Hematopoietic multipotent progenitor cell treated with erythropoietin and hydrocortisone succinate and interleukin-3 and kit ligand, for 17 days (in vitro differentiated cells): ENCODE measurements at regions not wholly inside any gene's neighbourhood (a gene's known extent, or its start where the extent isn't known, plus 50 kb on each side); places are given as distances from the start of the nearest gene placed in this dataset.
"Not testable (repeated sequence)": the region's sequence is repeated elsewhere in the genome, so short reads cannot be mapped to it uniquely, and the experiment has no call there.

Experiments used
- DNase-seq: peaks from one replicate; pipeline ENCODE4 v3.0.0-alpha.2; 2015; ENCODE audit warnings: low spot score

- no peak for DNase-seq
These were observed 851.0 kb downstream of the DIPK2A start for GRCh38 chr3:144822671-144823070.

- no peak for DNase-seq
These were observed 860.5 kb downstream of the DIPK2A start for GRCh38 chr3:144831955-144832716.

DNA sequence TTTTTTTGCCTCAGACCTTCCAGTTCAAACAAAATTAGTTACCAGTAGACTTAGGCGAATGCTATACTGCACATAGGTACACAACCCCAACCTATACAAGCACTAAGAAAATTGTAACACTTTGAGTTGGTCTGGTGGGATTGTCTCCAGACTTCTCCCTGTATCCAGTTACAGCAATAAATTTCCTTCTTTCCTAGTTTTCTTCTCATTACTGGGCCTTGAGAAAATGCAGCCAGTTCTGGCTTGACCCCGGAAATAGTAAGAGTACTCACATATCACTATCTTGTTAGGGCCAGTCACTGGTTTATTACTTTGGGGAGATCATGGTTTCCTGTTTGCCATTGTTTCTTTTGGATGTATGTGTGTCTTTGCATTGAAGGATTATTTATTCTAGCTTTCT is 868.4 kb downstream of the DIPK2A start:
- DNase-seq, result no peak

GRCh38 chr3:144840866-144841265 is 869.2 kb downstream of the DIPK2A start:
- DNase-seq, result no peak

DNA sequence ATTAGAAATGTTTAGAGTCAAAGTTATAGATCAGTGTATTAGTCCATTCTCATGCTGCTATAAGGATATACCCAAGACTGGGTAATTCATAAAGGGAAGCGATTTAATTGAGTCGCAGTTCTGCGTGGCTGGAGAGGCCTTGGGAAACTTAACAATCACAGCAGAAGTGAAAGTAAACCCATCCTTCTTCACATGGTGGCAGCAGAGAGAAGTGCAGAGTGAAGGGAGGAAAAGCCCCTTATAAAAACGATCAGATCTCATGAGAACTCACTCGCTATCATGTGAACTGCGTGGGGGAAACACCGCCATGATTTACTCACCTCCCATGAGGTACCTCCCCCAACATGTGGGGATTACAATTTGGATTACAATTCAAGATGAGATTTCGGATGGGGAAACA is 871.5 kb downstream of the DIPK2A start:
- no peak for DNase-seq

GRCh38 chr3:144852999-144853398 is 881.4 kb downstream of the DIPK2A start:
- no peak for DNase-seq

GRCh38 chr3:144854020-144854419 is 882.4 kb downstream of the DIPK2A start:
- DNase-seq, result not testable (repeated sequence)

GRCh38 chr3:144859161-144859560 is 887.5 kb downstream of the DIPK2A start:
- DNase-seq, result no peak

GRCh38 chr3:144864646-144865045 is 893.0 kb downstream of the DIPK2A start:
- DNase-seq, result no peak

DNA sequence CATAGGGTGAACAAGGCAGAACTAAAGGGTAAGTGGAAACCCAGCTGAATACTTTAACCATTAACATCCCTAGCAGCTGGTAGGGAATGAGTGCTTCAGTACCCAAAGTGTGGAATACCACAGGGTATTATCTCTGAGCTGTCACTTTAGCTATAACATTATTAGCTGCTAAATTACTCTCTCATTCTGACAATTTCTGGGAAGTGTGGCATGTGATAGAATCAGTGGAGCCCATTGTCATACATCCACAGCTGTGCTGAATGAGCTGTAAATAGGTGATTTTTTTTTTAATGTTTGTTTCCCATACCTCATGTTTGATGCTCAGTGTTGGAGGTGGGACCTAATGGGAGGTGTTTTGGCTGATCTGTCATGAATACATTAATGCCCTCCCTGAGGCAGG is 894.3 kb downstream of the DIPK2A start:
- DNase-seq, result no peak

- no peak for DNase-seq
These were observed 894.9 kb downstream of the DIPK2A start for GRCh38 chr3:144866476-144866875.

DNA sequence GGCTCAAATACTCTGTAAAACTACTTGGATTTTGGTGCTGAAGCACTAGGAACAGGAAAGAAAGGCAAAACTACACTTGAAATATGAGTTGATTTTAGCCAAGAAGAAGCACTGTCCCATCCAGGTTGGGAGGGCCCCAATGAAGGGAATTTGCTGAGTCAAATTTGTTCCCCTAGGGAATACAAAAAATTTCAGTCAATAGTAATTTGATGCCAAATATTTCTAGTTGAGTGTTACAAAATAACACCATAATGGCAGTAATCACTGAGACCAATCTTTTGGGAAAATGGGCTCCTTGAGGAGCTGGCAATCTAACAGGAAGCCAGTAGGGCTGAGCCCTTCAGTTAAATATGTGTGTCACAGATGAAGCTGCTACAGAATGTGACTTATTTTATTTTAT is 896.9 kb downstream of the DIPK2A start:
- no peak for DNase-seq

DNA sequence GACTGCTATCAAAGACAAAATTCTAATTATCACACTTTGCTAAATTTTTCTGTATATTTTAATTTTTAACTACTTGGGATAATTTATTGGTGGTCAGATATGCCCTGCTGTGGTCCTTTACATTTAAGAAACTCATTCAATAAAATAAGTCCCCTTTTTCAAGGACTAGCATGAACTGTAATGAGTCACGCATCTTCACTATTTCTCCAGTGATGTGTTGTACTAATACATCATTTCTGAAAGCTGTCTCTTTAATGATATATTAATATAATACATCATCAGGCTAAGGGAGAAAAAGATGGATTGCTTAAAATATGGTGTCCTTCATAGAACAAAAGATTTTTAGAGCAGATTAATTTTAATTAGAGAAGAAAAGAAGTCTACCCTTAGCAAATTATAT is 901.4 kb downstream of the DIPK2A start:
- no peak for DNase-seq

DNA sequence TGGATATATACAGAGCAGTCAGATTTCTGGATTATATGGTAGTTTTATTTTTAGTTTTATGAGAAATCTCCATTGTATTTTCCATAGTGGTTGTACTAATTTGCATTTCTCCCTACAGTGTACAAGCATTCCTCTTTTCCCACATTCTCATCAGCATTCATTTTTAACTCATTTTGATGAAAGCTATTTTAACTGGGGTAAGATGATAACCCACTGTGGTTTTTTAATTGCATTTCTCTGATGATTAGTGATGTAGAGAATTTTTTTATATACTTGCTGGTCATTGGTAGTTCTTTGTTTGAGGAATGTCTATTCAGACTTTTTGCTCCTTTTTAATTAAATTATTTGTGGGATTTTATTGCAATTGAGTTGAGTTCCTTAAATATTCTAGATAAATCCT is 903.6 kb downstream of the DIPK2A start:
- DNase-seq, result no peak

GRCh38 chr3:144877356-144877755 is 905.7 kb downstream of the DIPK2A start:
- no peak for DNase-seq

DNA sequence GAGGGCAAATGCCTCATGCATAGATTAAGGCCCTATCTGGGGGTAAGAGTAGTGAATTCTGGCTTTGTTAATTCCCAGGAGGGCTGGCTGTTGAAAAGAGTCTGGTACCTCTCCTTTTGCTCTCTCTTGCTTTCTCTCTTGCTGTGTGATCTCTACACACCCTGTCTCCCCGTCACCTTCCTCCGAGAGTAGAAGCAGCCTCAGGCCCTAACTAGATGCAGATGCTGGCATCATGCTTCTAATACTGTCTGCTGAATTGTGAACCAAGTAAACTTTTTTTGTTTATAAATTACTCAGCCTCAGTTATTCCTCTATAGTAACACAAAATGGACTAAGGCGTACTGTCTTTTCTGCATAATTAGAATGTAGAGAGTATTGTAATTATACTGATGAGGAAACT is 908.1 kb downstream of the DIPK2A start:
- no peak for DNase-seq

GRCh38 chr3:144893980-144894379 is 922.4 kb downstream of the DIPK2A start:
- DNase-seq, result no peak

DNA sequence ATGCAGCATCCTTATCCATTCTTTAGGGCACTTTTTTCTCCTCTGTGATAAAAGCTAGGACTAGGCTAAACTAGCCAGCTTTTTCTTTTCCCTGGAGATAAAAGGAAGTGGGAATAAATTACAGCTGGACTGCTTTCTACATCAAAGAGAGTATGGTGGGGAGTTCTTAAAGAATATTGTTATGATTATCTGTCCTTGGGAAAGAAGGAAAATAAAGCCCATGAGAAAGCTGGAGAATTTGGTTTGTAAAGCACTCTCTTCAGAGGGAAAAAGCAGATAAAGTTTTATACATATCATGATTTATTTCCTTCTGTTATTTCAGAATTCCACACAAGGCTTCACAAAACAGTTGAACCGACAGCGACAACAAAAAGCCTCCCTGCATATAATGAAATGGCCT is 923.0 kb downstream of the DIPK2A start:
- DNase-seq, result no peak

DNA sequence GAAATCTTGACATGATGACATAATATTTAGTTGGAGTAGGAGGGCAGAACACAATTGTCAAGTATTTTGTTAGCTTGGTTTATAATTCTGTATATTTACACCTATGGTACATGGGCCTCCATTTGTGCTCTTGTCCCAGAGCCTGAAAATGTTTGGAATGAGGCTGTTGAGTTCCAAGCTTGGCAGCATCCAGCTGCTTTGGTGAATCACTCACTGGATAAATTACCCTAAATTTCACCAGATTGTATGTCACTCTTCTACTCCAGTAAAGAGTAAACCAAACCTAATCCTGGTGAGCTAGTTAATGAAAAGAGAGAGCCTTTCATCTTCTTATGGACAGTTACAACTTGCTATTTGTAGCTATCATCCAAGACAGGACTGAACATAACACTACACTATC is 928.7 kb downstream of the DIPK2A start:
- DNase-seq, result no peak

GRCh38 chr3:144907581-144907980 is 936.0 kb downstream of the DIPK2A start:
- not testable (repeated sequence) for DNase-seq

DNA sequence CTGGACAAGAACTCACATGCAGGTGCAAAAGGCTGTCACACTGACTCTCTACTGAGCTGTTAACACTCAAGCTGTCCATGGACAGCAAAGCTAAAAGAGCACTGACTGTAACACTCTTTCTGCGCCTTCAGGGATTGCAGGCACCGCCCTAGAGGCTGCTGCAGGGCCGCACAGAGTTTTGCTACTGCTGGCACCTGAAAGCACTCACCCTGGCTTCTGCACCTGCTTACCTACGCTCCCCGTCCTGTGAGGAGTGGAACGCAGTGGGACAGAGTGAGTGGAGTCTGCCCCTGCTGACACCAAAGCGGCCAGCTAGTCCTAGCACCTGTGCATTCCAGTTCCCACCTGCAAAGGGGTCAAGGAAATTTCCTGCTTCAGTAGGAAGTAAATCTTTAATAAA is 941.3 kb downstream of the DIPK2A start:
- DNase-seq, result no peak

DNA sequence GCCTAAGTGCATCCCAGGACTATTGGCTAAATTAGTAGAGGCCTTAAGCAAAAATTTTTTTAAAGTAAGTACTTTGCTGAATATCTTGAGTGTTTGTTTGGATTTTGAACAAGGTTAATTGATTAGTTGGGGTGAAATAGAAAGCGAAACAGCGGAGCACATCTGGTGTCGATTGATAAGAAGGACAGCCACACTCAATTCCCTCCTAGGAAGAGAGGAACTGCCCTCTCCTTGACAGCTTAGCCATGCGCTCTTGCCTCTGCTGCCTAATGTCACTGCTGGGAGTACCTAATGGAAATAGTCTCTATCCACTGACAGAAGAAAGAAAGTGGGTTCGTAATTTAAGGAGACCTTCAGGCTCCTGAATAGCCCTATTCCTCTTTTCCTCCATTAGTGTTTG is 943.6 kb downstream of the DIPK2A start:
- DNase-seq, result no peak

DNA sequence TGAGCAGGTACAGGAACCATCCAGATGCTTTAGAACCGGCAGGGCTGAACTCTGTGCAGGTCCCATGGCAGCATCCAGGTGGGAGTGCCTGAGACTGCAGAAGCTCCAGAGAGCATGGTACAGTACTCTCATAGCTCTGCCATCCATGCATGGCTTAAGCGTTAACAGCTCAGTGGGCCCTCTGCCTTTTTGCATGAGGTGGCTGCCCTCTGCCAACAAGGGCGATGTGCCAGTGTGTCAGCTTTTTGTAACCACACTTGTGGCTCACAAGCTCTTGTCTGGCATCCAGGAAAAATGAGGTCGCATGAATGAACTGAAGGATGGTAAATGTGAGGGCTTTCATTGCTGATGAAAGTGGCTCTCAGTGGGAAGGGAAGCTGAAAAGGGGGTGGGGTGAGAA is 950.1 kb downstream of the DIPK2A start:
- no peak for DNase-seq

DNA sequence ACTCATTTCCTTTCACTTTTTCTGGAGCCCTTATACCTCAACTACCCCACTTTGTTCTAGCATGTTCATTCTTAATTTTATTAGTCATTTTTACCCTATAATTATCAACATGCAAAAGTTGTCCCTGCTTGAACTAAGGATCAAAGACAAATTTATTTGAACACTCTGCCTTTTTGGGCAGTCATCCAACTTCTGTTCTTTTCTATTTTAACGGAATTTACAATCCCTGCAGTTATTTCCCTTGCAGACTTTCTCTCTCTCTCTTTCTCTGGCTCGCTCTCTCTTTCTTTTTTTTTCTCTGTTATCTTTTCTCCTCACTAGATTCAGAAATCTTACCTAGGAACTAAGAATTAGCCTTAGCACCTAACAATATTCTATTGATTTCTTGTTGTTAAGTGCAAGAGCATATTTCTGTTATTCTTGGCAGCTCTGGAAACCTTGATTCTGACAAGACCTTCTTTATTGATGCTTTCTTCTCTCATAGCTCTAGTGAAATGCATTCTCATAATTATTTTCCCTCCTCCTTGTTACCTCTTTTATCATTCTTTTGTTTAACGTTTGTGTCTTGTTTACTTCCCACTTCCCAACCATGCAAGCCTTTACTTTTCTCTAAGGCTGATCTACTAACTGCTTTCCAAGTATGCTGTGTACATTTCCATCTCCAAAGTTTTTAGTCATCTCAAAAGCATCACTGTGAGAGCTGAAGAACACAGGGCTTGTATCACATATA is 951.6 kb downstream of the DIPK2A start:
- DNase-seq, result no peak
